ENCODE measurements at regions not wholly inside any gene's neighbourhood (a gene's known extent, or its start where the extent isn't known, plus 50 kb on each side); places are given as distances from the start of the nearest gene placed in this dataset.
"Not testable (repeated sequence)": the region's sequence is repeated elsewhere in the genome, so short reads cannot be mapped to it uniquely, and the experiment has no call there.

DNA sequence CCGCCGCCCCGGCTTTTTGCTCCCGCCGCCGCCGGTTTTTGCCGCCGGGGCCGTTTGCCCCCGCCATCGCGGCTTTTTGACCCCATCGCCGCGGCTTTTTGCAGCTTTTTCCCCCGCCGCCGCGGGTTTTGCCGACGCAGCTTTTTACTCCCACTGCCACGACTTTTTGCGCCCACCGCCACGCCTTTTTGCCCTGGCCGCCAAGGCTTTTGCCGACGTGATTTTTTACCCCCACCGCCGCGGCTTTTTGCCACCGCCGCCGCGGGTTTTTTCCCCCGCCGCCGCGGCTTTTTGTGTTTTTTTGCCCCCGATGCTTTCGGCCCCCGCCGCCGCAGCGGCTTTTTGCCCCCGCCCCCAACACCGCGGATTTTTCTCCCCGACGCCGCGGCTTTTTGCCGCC is 5001.9 kb upstream of the OR11H1 start:
- H3K4me2 ChIP-seq; H3K9me2 ChIP-seq (ENCODE audit: insufficient read depth); DNase-seq; intact Hi-C loops (cut with micrococcal nuclease; ENCODE audit: unreplicated experiment); H3K9me3 ChIP-seq (ENCODE audit: insufficient read depth, low read depth); H3K27me3 ChIP-seq (ENCODE audit: insufficient read depth, low read depth); POLR2A ChIA-PET (ENCODE audit: unreplicated experiment); H3K4me1 ChIP-seq (replicated peaks; ENCODE audit: insufficient read depth); H4K20me1 ChIP-seq (ENCODE audit: insufficient read depth); H3K79me2 ChIP-seq (ENCODE audit: low read depth); CTCF ChIA-PET; H2AFZ ChIP-seq; BruUV-seq (replicated peaks); H3K36me3 ChIP-seq (ENCODE audit: low read depth); H3K27ac ChIP-seq; H3K4me3 ChIP-seq; H3F3A ChIP-seq (ENCODE audit: insufficient read depth, low read depth): not testable (repeated sequence)

DNA sequence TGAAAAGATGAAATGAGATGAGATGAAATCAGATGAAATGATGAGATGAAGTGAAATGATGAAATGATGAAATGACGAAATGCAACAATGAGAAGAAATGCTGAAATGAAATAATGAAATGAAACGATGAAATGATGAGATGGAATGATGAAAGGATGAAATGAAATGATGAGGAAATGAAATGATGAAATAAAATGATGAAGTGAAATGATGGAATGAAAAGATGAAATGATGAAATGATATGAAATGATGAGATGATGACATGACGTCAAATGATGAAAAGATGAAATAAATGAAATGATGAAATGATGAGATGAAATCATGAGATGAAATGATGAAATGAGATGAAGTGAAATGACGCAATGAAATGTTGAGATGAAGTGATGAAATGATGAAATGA is 4996.9 kb upstream of the OR11H1 start:
- CTCF ChIA-PET; H3K4me1 ChIP-seq (replicated peaks; ENCODE audit: insufficient read depth); H3K36me3 ChIP-seq (ENCODE audit: low read depth); H3K79me2 ChIP-seq (ENCODE audit: low read depth); H4K20me1 ChIP-seq (ENCODE audit: insufficient read depth); H3K27me3 ChIP-seq (ENCODE audit: insufficient read depth, low read depth); DNase-seq; H3K4me2 ChIP-seq; H3K4me3 ChIP-seq; BruUV-seq (replicated peaks); intact Hi-C loops (cut with micrococcal nuclease; ENCODE audit: unreplicated experiment); H3K27ac ChIP-seq; H3K9me3 ChIP-seq (ENCODE audit: insufficient read depth, low read depth); H2AFZ ChIP-seq; H3F3A ChIP-seq (ENCODE audit: insufficient read depth, low read depth); H3K9me2 ChIP-seq (ENCODE audit: insufficient read depth); POLR2A ChIA-PET (ENCODE audit: unreplicated experiment): not testable (repeated sequence)

DNA sequence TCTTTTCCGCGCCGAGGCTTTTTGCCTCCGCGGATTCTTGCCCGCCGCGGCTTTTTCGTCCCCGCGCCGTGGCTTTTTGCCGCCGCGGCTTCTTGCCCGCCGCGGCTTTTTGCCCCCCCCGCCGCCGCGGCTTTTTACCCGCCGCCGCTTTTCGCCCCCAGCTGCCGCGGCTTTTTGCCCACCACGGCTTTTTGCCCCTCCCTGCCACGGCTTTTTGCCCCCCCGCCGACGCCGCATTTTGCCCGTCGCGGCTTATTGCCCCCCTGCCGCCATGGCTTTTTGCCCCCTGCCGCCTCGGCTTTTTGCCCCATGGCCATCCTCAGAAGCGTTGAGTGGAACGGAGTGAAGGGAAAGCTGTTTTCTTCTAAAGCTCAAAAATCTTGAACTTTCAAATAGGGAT is 4955.5 kb upstream of the OR11H1 start:
- H3F3A ChIP-seq (ENCODE audit: insufficient read depth, low read depth); DNase-seq; H3K27ac ChIP-seq; H3K79me2 ChIP-seq (ENCODE audit: low read depth); intact Hi-C loops (cut with micrococcal nuclease; ENCODE audit: unreplicated experiment); H3K4me3 ChIP-seq; CTCF ChIA-PET; H2AFZ ChIP-seq; BruUV-seq (replicated peaks); POLR2A ChIA-PET (ENCODE audit: unreplicated experiment); H3K4me1 ChIP-seq (replicated peaks; ENCODE audit: insufficient read depth); H3K9me2 ChIP-seq (ENCODE audit: insufficient read depth); H3K4me2 ChIP-seq; H3K27me3 ChIP-seq (ENCODE audit: insufficient read depth, low read depth); H3K36me3 ChIP-seq (ENCODE audit: low read depth); H3K9me3 ChIP-seq (ENCODE audit: insufficient read depth, low read depth); H4K20me1 ChIP-seq (ENCODE audit: insufficient read depth): not testable (repeated sequence)

DNA sequence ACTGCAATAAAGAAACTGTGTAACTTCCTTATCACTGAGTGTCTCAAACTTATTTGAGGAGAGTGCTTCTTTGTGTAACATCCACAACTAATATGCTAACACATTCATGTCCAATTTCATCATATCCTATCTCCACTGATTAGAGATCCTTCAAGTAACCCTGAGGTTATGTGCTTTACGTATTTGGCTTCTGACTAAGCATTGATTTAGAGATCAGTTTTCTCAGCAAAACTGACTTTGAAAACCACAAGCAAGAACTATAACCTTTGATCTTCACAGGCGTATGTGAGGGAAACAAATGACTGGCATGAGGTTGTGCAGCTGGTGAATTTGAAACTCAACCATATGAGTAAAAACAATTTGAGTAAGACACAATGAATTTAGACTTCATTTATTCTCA is 4926.9 kb upstream of the OR11H1 start:
- H2AFZ ChIP-seq; intact Hi-C loops (cut with micrococcal nuclease; ENCODE audit: unreplicated experiment); H3K27me3 ChIP-seq (ENCODE audit: insufficient read depth, low read depth); POLR2A ChIA-PET (ENCODE audit: unreplicated experiment); H3K4me3 ChIP-seq; H3K9me2 ChIP-seq (ENCODE audit: insufficient read depth); H3K4me2 ChIP-seq; CTCF ChIA-PET; DNase-seq; H3F3A ChIP-seq (ENCODE audit: insufficient read depth, low read depth); H4K20me1 ChIP-seq (ENCODE audit: insufficient read depth); H3K27ac ChIP-seq; H3K4me1 ChIP-seq (replicated peaks; ENCODE audit: insufficient read depth); H3K9me3 ChIP-seq (ENCODE audit: insufficient read depth, low read depth); H3K79me2 ChIP-seq (ENCODE audit: low read depth); H3K36me3 ChIP-seq (ENCODE audit: low read depth); BruUV-seq (replicated peaks): not testable (repeated sequence)

DNA sequence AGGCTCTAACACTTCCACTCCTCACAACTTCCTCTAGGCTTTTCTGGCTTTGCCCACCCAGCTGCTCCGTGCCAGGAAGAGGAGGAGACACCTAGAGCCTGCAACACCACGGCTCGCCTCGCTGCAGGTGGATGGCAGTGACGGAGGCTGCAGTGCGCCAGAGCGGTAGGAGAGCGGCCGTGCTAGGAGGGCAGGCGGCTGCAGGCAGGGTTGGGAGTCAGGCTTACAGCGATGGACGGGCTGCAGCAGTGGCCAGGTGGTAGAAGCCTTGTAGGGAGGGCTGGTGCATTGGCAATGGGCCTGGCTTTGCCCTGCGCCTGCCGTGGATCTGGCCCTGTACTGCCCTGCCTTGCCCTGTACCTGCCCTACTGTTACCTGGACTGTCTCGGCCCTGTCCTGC is 4896.0 kb upstream of the OR11H1 start:
- H2AFZ ChIP-seq; H3K9me3 ChIP-seq (ENCODE audit: insufficient read depth, low read depth); H3K4me3 ChIP-seq; H3K79me2 ChIP-seq (ENCODE audit: low read depth); H3K27ac ChIP-seq; DNase-seq; H4K20me1 ChIP-seq (ENCODE audit: insufficient read depth); H3K4me2 ChIP-seq; intact Hi-C loops (cut with micrococcal nuclease; ENCODE audit: unreplicated experiment); BruUV-seq (replicated peaks); H3K27me3 ChIP-seq (ENCODE audit: insufficient read depth, low read depth); H3K4me1 ChIP-seq (replicated peaks; ENCODE audit: insufficient read depth); CTCF ChIA-PET; H3K36me3 ChIP-seq (ENCODE audit: low read depth); H3K9me2 ChIP-seq (ENCODE audit: insufficient read depth); H3F3A ChIP-seq (ENCODE audit: insufficient read depth, low read depth); POLR2A ChIA-PET (ENCODE audit: unreplicated experiment): not testable (repeated sequence)

DNA sequence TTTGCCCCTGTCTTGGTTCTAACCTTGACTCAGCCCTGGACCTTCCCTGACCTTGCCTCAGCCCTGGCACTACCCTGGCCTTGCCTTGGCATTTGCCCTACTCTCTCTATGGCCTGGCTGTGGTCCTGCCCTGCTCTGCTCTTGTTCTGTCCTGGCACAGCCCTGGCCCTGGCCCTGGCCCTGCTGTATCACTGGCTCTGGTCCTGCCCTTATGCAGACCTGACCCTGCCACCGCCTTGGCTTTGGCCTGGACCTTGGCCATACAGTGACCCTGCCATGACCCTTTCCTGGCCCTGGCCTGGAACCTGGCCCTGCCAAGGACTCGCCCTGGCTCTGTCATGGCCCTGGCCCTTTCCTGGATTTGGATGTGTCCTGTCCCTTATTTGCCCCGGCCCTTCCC is 4892.7 kb upstream of the OR11H1 start:
- H3F3A ChIP-seq (ENCODE audit: insufficient read depth, low read depth); H4K20me1 ChIP-seq (ENCODE audit: insufficient read depth); H3K4me3 ChIP-seq; H3K4me1 ChIP-seq (replicated peaks; ENCODE audit: insufficient read depth); H3K79me2 ChIP-seq (ENCODE audit: low read depth); POLR2A ChIA-PET (ENCODE audit: unreplicated experiment); intact Hi-C loops (cut with micrococcal nuclease; ENCODE audit: unreplicated experiment); BruUV-seq (replicated peaks); H3K9me2 ChIP-seq (ENCODE audit: insufficient read depth); H3K9me3 ChIP-seq (ENCODE audit: insufficient read depth, low read depth); H3K4me2 ChIP-seq; H3K36me3 ChIP-seq (ENCODE audit: low read depth); H2AFZ ChIP-seq; H3K27me3 ChIP-seq (ENCODE audit: insufficient read depth, low read depth); H3K27ac ChIP-seq; DNase-seq; CTCF ChIA-PET: not testable (repeated sequence)

DNA sequence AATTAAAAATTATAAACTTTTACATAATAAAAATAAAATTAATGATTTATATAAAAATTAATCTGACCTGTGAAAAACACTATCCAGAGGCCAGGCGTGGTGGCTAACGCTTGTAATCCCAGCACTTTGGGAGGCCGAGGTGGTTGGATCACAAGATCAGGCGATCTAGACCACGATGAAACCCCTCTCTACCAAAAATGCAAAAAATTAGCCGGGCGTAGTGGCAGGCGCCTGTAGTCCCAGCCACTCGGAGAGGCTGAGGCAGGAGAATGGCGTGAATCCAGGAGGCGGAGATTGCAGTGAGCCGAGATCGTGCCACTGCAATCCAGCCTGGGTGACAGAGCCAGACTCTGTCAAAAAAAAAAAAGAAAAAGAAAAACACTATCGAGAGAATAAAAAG is 4865.2 kb upstream of the OR11H1 start:
- H3K27ac ChIP-seq; POLR2A ChIA-PET (ENCODE audit: unreplicated experiment); H3K9me2 ChIP-seq (ENCODE audit: insufficient read depth); H3K4me2 ChIP-seq; CTCF ChIA-PET; H3K36me3 ChIP-seq (ENCODE audit: low read depth); H4K20me1 ChIP-seq (ENCODE audit: insufficient read depth); H3K79me2 ChIP-seq (ENCODE audit: low read depth); H3K27me3 ChIP-seq (ENCODE audit: insufficient read depth, low read depth); H3K4me3 ChIP-seq; BruUV-seq (replicated peaks); H3K9me3 ChIP-seq (ENCODE audit: insufficient read depth, low read depth); intact Hi-C loops (cut with micrococcal nuclease; ENCODE audit: unreplicated experiment); DNase-seq; H3K4me1 ChIP-seq (replicated peaks; ENCODE audit: insufficient read depth); H3F3A ChIP-seq (ENCODE audit: insufficient read depth, low read depth); H2AFZ ChIP-seq: not testable (repeated sequence)
